Spleen (tissue), 11 donors: ENCODE measurements at regions not wholly inside any gene's neighbourhood (a gene's known extent, or its start where the extent isn't known, plus 50 kb on each side); places are given as distances from the start of the nearest gene placed in this dataset.

ENCODE experiments used
- DNase-seq: peaks from one replicate; pipeline ENCODE4 v3.0.0-alpha.2; 2020
- H3K27ac ChIP-seq, 8 donors: fragments of 200-600 bp; sonication (generic) in 7 of 8; 1 replicate in 4 of 8; 2 replicates in 4 of 8; pipeline versions ENCODE4 v1.5.0 to v1.8.0; 2016 to 2021; ENCODE audit warnings: inconsistent platforms in 4 of 8, mild to moderate bottlenecking in 4 of 8, moderate library complexity in 1 of 8
- H3K27me3 ChIP-seq, 7 donors: fragments of 200-600 bp; sonication (generic) in 6 of 7; replicated peaks in 1 of 7; 1 replicate in 4 of 7; 2 replicates in 3 of 7; pipeline versions ENCODE4 v1.5.0 to v1.8.0; 2016 to 2021; ENCODE audit warnings: inconsistent platforms in 3 of 7, mild to moderate bottlenecking in 1 of 7
- H3K36me3 ChIP-seq, 6 donors: fragments of 200-600 bp; sonication (generic) in 5 of 6; 1 replicate in 4 of 6; 2 replicates in 2 of 6; pipeline versions ENCODE4 v1.5.0 to v1.8.0; 2016 to 2021; ENCODE audit warnings: inconsistent platforms in 2 of 6
- H3K4me1 ChIP-seq, 6 donors: fragments of 200-600 bp; sonication (generic) in 5 of 6; 1 replicate in 3 of 6; 2 replicates in 3 of 6; pipeline versions ENCODE4 v1.5.0 to v1.8.0; 2016 to 2021; ENCODE audit warnings: inconsistent platforms in 3 of 6
- H3K4me3 ChIP-seq, 8 donors: fragments of 200-600 bp; sonication (generic) in 7 of 8; 1 replicate in 4 of 8; 2 replicates in 4 of 8; pipeline versions ENCODE4 v1.5.0 to v1.8.0; 2016 to 2021; ENCODE audit warnings: inconsistent platforms in 4 of 8, mild to moderate bottlenecking in 4 of 8, moderate library complexity in 2 of 8
- H3K9me3 ChIP-seq, 8 donors: fragments of 200-600 bp; sonication (generic) in 7 of 8; 1 replicate in 4 of 8; 2 replicates in 4 of 8; pipeline versions ENCODE4 v1.5.0 to v1.8.0; 2016 to 2021; ENCODE audit warnings: inconsistent platforms in 4 of 8
- CTCF ChIP-seq, 11 experiments: fragments of 200-600 bp in 7 of 11; fragments of 450-650 bp in 4 of 11; sonication (generic) in 4 of 11; IDR thresholded peaks in 8 of 11; conservative IDR thresholded peaks in 3 of 11; 1 replicate in 7 of 11; 2 replicates in 4 of 11; pipeline versions ENCODE4 v1.4.0 to v1.8.0; 2016 to 2021; ENCODE audit warnings: antibody characterized with exemption in 11 of 11, inconsistent platforms in 4 of 11, mild to moderate bottlenecking in 1 of 11
- POLR2A ChIP-seq, 3 donors: fragments of 450-650 bp; IDR thresholded peaks; one replicate each; pipeline ENCODE4 v1.5.1; 2017; ENCODE audit warnings: antibody characterized with exemption in 3 of 3, mild to moderate bottlenecking in 1 of 3
- POLR2AphosphoS5 ChIP-seq, 3 donors: sonication (generic); formaldehyde crosslinking; IDR thresholded peaks; one replicate each; pipeline ENCODE4 v1.5.1; 2017; ENCODE audit warnings: antibody characterized with exemption in 3 of 3
- WGBS, 5 donors: extraction: QIAGEN DNeasy Blood & Tissue Kit in 3 of 5; methylation state at CpG; one replicate each; pipeline versions ENCODE4 v1.1.5 to v1.1.7; 2013 to 2018; 5-methylcytosine and 5-hydroxymethylcytosine counted together
- intact Hi-C: fragments of 100-400 bp; cut with DNase I; formaldehyde crosslinking; loops from one replicate; pipeline ENCODE4 v1.15.0; 2023; ENCODE audit warnings: low total_unique reads
- donor health status: healthy with polysubstance abuse.
- donor health status: DM: no; HTN: no; CAD: no; lungs with moderate emphysema.
- donor health status: DM: no; HTN: no; CAD: no.
- donor health status: Bipolar disorder and iron deficiency.
- donor health status: healthy.
- donor health status: DM: no; HTN: no; CAD: no.
- donor health status: DM: yes; HTN: yes; CAD: no.

DNA sequence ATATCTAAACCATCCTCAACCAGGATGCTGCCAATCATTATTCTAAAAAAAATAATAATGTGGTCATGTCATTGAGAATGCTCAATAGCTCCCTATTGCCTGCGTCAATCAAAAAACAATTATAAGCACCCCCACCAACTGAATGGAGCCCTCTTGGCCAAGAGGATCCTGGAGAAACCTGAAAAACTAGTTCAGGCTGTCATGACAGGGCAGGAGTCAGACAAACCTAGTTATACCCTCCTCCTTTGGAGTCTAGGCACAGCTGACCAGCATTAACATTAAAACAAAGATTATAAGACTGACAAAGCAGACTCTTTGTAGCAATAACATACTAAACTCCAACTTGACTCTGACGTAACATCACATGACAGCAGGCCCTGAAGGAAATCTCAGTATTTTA, 119.2 kb upstream of the CCL2 start:
- peaks cover 0 to 48% (median 0%) of the 10 kb centered on the region in 7 donors for H3K27me3 ChIP-seq
- no peak overlapping the region for H3K27ac ChIP-seq
- TF ChIP-seq CTCF (IDR thresholded peaks at IDR 0.05 in 8 of 11, conservative IDR thresholded peaks at IDR 0.05 in 3 of 11) (no peak), POLR2A (IDR thresholded peaks at IDR 0.05) (no peak), POLR2AphosphoS5 (IDR thresholded peaks at IDR 0.05) (no peak)
- no peaks in the 10 kb centered on the region for H3K36me3 ChIP-seq
- WGBS, 5 donors = 57 to 98% (median 71%) methylated on average over 2 of the region's 2 CpGs
- no peaks in the 10 kb centered on the region for H3K4me1 ChIP-seq
- DNase-seq = no peak
- H3K9me3 ChIP-seq = no peaks in the 10 kb centered on the region
- intact Hi-C loops = no loop called here
- H3K4me3 ChIP-seq = no peak overlapping the region

DNA sequence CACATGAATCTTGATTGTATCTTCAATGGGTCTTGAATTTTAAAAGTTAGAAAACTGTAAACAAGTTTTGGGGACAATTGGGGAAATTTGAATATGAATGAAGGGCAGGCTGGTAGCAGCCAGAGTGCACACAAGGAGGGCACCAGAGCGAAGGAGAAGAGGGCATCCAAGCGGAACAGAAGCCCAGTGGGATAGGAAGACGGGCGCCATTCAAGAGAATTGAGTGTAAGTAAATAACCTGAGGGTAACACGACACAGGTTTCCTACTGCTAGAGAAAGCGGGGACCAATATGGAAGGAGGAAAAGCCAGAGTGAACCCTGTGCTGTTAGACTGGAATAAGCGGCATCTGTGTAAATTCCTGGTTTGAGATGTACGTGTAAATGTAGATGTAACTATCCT, 115.1 kb upstream of the CCL2 start:
- no peak for DNase-seq
- WGBS, 5 donors = 69 to 82% (median 76%) methylated on average over 7 to 8 of the region's 8 CpGs
- Histone ChIP-seq H3K9me3 (no peaks in the 10 kb centered on the region), H3K27me3 (peaks cover 0 to 39% (median 0%) of the 10 kb centered on the region in 7 donors), H3K4me1 (no peaks in the 10 kb centered on the region), H3K4me3 (no peak overlapping the region), H3K36me3 (no peaks in the 10 kb centered on the region), H3K27ac (no peak overlapping the region)
- TF ChIP-seq POLR2A (IDR thresholded peaks at IDR 0.05) (no peak), POLR2AphosphoS5 (IDR thresholded peaks at IDR 0.05) (no peak), CTCF (IDR thresholded peaks at IDR 0.05 in 8 of 11, conservative IDR thresholded peaks at IDR 0.05 in 3 of 11) (no peak)
- intact Hi-C loops = no loop called here

GRCh38 chr17:34141590-34141989, 113.5 kb upstream of the CCL2 start:
- Histone ChIP-seq H3K36me3 (no peaks in the 10 kb centered on the region), H3K27ac (no peak overlapping the region), H3K27me3 (peaks cover 0 to 50% (median 0%) of the 10 kb centered on the region in 7 donors), H3K4me1 (no peaks in the 10 kb centered on the region), H3K4me3 (no peak overlapping the region), H3K9me3 (no peaks in the 10 kb centered on the region)
- no peak for DNase-seq
- WGBS, 5 donors = 80 to 95% (median 88%) methylated on average over 2 of the region's 2 CpGs
- TF ChIP-seq CTCF (IDR thresholded peaks at IDR 0.05 in 8 of 11, conservative IDR thresholded peaks at IDR 0.05 in 3 of 11) = no peak
- TF ChIP-seq POLR2A (IDR thresholded peaks at IDR 0.05) = no peak
- no peak for TF ChIP-seq POLR2AphosphoS5 (IDR thresholded peaks at IDR 0.05)
- intact Hi-C loops = no loop called here

DNA sequence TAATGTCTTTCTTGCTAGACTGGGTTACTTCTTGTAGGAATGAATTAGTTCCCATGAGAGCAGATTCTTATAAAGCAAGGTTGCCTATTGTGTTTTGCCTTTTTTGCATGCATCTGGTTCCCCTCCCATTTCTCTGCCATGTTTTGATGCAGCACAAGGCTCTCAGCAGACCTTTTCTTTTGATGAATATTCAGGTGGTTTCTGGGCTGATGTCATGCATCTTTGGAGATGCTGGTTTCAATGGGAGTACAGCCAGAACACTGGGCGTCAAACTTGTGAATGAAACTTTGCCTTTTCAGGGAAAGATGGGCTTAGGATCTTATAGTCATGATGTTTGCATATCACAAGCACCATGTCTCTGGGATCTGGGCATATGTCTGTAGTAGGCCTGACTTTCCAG, 111.7 kb upstream of the CCL2 start:
- H3K4me1 ChIP-seq = no peaks in the 10 kb centered on the region
- no peaks in the 10 kb centered on the region for H3K36me3 ChIP-seq
- H3K4me3 ChIP-seq = no peak overlapping the region
- no peak overlapping the region for H3K27ac ChIP-seq
- TF ChIP-seq POLR2AphosphoS5 (IDR thresholded peaks at IDR 0.05) (no peak), POLR2A (IDR thresholded peaks at IDR 0.05) (no peak), CTCF (IDR thresholded peaks at IDR 0.05 in 8 of 11, conservative IDR thresholded peaks at IDR 0.05 in 3 of 11) (no peak)
- WGBS, 5 donors = 83 to 100% (median 95%) methylated on average over 1 of the region's 1 CpG
- DNase-seq = no peak
- peaks cover 0 to 52% (median under 1%) of the 10 kb centered on the region in 7 donors for H3K27me3 ChIP-seq
- no peaks in the 10 kb centered on the region for H3K9me3 ChIP-seq
- intact Hi-C loops = no loop called here
